ENCODE measurements at regions not wholly inside any gene's neighbourhood (a gene's known extent, or its start where the extent isn't known, plus 50 kb on each side); places are given as distances from the start of the nearest gene placed in this dataset.

GRCh38 chr3:106703524-106703923 is 673.7 kb upstream of the CCDC54 start:
- peaks cover 3% of the 10 kb centered on the region for H3K27me3 Mint-ChIP-seq (ENCODE audit: unreplicated experiment)
- TF ChIP-seq, protein P1, sequence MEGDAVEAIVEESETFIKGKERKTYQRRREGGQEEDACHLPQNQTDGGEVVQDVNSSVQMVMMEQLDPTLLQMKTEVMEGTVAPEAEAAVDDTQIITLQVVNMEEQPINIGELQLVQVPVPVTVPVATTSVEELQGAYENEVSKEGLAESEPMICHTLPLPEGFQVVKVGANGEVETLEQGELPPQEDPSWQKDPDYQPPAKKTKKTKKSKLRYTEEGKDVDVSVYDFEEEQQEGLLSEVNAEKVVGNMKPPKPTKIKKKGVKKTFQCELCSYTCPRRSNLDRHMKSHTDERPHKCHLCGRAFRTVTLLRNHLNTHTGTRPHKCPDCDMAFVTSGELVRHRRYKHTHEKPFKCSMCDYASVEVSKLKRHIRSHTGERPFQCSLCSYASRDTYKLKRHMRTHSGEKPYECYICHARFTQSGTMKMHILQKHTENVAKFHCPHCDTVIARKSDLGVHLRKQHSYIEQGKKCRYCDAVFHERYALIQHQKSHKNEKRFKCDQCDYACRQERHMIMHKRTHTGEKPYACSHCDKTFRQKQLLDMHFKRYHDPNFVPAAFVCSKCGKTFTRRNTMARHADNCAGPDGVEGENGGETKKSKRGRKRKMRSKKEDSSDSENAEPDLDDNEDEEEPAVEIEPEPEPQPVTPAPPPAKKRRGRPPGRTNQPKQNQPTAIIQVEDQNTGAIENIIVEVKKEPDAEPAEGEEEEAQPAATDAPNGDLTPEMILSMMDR (IDR thresholded peaks at IDR 0.05; ENCODE audit: unreplicated experiment) = no peak
- H3K4me1 Mint-ChIP-seq (ENCODE audit: unreplicated experiment) = no peaks in the 10 kb centered on the region
- H3K36me3 Mint-ChIP-seq (ENCODE audit: low read depth, unreplicated experiment) = no peaks in the 10 kb centered on the region
- no peaks in the 10 kb centered on the region for H3K9me3 Mint-ChIP-seq (ENCODE audit: unreplicated experiment)
- no peak overlapping the region for H3K4me3 Mint-ChIP-seq (ENCODE audit: unreplicated experiment)
- no peak for DNase-seq (ENCODE audit: low spot score)
- no peak overlapping the region for H3K27ac Mint-ChIP-seq (ENCODE audit: unreplicated experiment)

DNA sequence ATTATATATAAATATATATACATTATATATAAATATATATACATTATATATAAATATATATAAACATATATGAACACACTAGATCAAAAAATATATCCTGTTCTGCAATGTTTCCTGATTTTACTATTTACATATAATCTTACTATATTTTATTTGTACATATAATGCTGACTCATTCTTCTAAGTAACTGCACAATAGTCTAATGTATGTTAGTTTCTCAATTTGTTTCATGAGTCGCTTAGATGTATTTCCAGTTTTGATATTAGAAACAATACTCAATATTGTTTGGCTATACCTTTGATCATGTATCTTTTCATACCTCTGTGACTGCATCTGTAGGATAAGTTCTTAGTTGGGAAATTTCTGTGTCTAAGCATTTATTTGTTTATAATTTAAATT is 669.9 kb upstream of the CCDC54 start:
- Mint-ChIP-seq H3K36me3 (ENCODE audit: low read depth, unreplicated experiment) (no peaks in the 10 kb centered on the region), H3K9me3 (ENCODE audit: unreplicated experiment) (no peaks in the 10 kb centered on the region), H3K4me3 (ENCODE audit: unreplicated experiment) (no peak overlapping the region), H3K4me1 (ENCODE audit: unreplicated experiment) (no peaks in the 10 kb centered on the region), H3K27me3 (ENCODE audit: unreplicated experiment) (peaks cover 1% of the 10 kb centered on the region), H3K27ac (ENCODE audit: unreplicated experiment) (no peak overlapping the region)
- TF ChIP-seq, protein P1 (IDR thresholded peaks at IDR 0.05; ENCODE audit: unreplicated experiment) = no peak
- DNase-seq (ENCODE audit: low spot score) = no peak

DNA sequence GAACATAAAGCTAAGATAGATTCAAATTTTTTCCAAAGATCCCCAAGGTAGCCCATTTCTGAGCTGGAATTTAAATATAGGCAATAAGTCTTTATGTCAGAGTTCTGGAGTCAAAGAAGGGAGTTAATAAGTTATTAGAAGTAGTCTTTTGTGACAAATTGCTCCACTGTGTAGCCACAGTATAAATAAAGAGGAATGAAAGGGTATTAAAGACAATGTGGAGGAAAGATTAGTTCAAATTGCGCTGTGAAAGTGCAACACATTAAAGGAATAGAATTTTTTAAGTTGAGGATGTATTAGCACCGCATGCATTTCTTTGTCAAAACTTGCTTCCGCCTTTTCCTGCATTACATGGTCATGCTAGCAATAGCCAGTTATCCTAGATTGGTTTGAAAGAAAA is 666.6 kb upstream of the CCDC54 start:
- Mint-ChIP-seq H3K36me3 (ENCODE audit: low read depth, unreplicated experiment) (no peaks in the 10 kb centered on the region), H3K9me3 (ENCODE audit: unreplicated experiment) (no peaks in the 10 kb centered on the region), H3K27me3 (ENCODE audit: unreplicated experiment) (peaks cover 1% of the 10 kb centered on the region), H3K27ac (ENCODE audit: unreplicated experiment) (no peak overlapping the region), H3K4me3 (ENCODE audit: unreplicated experiment) (no peak overlapping the region), H3K4me1 (ENCODE audit: unreplicated experiment) (no peaks in the 10 kb centered on the region)
- no peak for DNase-seq (ENCODE audit: low spot score)
- TF ChIP-seq, protein P1 (IDR thresholded peaks at IDR 0.05; ENCODE audit: unreplicated experiment) = no peak

- DNase-seq (ENCODE audit: low spot score) = no peak
- no peaks in the 10 kb centered on the region for H3K4me1 Mint-ChIP-seq (ENCODE audit: unreplicated experiment)
- H3K27me3 Mint-ChIP-seq (ENCODE audit: unreplicated experiment) = peaks cover 1% of the 10 kb centered on the region
- no peak overlapping the region for H3K4me3 Mint-ChIP-seq (ENCODE audit: unreplicated experiment)
- TF ChIP-seq, protein P1 (IDR thresholded peaks at IDR 0.05; ENCODE audit: unreplicated experiment) = no peak
- H3K36me3 Mint-ChIP-seq (ENCODE audit: low read depth, unreplicated experiment) = no peaks in the 10 kb centered on the region
- no peaks in the 10 kb centered on the region for H3K9me3 Mint-ChIP-seq (ENCODE audit: unreplicated experiment)
- H3K27ac Mint-ChIP-seq (ENCODE audit: unreplicated experiment) = no peak overlapping the region
Observed at GRCh38 chr3:106711650-106712049, 665.6 kb upstream of the CCDC54 start.

GRCh38 chr3:106714400-106714799 is 662.8 kb upstream of the CCDC54 start:
- TF ChIP-seq, protein P1 (IDR thresholded peaks at IDR 0.05; ENCODE audit: unreplicated experiment) = no peak
- H3K9me3 Mint-ChIP-seq (ENCODE audit: unreplicated experiment) = no peaks in the 10 kb centered on the region
- H3K36me3 Mint-ChIP-seq (ENCODE audit: low read depth, unreplicated experiment) = no peaks in the 10 kb centered on the region
- H3K4me3 Mint-ChIP-seq (ENCODE audit: unreplicated experiment) = no peak overlapping the region
- no peaks in the 10 kb centered on the region for H3K4me1 Mint-ChIP-seq (ENCODE audit: unreplicated experiment)
- DNase-seq (ENCODE audit: low spot score) = no peak
- H3K27me3 Mint-ChIP-seq (ENCODE audit: unreplicated experiment) = peaks cover 1% of the 10 kb centered on the region
- H3K27ac Mint-ChIP-seq (ENCODE audit: unreplicated experiment) = no peak overlapping the region

Data from endothelial cell (in vitro differentiated cells).